GM04503 (cell line): ENCODE measurements at regions not wholly inside any gene's neighbourhood (a gene's known extent, or its start where the extent isn't known, plus 50 kb on each side); places are given as distances from the start of the nearest gene placed in this dataset.
A peak's percentile ranks its signal among the peaks of the same experiment; 100 is the strongest.
"Not testable (repeated sequence)": the region's sequence is repeated elsewhere in the genome, so short reads cannot be mapped to it uniquely, and the experiment has no call there.

Experiments
- DNase-seq: peaks from one replicate; pipeline ENCODE4 v3.0.0-alpha.2; 2012; ENCODE audit warnings: low read depth

DNA sequence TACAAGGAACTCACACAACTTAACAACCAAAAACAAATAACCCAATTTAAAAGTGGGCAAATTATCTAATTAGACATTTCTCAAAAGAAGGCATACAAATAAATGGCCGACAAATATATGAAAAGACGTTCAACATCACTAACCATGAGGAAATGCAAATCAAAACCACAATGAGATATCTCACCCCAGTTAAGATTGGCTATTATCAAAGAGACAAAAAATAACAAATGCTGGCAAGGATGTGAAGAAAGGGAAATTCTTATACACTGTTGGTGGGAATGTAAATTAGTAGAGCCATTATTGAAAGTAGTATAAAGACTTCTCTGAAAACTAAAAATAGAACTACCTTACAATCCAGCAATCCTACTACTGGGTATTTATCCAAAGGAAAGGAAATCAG is 96.7 kb upstream of the SIRPG start:
- no peak for DNase-seq

DNA sequence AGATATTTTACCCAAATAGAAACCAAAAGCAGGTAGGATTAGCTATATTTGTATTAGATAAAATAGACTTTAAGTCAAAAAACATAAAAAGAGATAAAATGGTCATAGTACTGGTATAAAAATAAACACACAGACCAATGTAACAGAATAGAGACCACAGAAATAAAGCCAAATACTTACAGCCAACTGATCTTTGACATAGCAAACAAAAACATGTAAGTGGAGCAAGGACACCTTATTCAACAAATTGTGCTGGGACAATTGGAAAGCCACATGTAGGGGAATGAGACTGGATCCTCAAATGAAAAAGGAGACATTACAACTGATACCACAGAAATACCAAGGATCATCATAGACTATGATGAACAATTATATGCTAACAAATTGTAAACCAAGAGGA is 94.5 kb upstream of the SIRPG start:
- no peak for DNase-seq

DNA sequence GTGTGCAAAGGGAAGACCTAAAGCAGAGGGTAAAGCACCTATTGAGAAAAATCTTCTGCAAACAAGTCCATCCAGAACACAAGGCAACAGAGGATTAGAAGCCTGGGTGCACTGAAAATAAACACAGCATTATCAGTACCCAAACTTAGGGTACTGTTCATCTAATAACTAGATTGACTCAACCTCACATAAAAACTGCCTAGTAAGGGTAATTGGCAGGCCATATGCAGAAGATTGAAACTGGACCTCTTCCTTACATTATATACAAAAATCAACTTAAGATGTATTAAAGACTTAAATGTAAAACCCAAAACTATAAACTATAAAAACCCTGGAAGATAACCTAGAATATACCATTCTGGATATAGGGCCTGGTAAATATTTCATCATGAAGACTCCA is 91.2 kb upstream of the SIRPG start:
- no peak for DNase-seq

GRCh38 chr20:1747953-1748577 is 90.5 kb upstream of the SIRPG start:
- no peak for DNase-seq

DNA sequence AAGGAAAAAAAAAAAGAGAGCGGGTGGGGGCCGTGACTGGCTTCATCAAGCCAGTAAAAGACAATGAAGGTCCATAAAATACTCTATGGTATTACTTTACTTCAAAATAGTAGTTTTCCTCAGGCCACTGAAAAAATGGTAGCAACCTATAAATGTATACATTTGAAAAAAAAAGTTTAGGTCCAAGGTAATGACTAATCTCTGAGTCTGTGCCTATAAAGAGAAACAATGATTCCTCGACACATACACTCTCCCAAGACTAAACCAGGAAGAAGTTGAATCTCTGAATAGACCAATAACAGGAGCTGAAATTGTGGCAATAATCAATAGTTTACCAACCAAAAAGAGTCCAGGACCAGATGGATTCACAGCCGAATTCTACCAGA is 84.5 kb upstream of the SIRPG start:
- DNase-seq: not testable (repeated sequence)

GRCh38 chr20:1741309-1742048 is 83.9 kb upstream of the SIRPG start:
- no peak for DNase-seq

- no peak for DNase-seq
Observed at GRCh38 chr20:1737134-1737533, 79.6 kb upstream of the SIRPG start.

- DNase-seq: no peak
Observed at GRCh38 chr20:1735417-1736089, 78.0 kb upstream of the SIRPG start.

DNA sequence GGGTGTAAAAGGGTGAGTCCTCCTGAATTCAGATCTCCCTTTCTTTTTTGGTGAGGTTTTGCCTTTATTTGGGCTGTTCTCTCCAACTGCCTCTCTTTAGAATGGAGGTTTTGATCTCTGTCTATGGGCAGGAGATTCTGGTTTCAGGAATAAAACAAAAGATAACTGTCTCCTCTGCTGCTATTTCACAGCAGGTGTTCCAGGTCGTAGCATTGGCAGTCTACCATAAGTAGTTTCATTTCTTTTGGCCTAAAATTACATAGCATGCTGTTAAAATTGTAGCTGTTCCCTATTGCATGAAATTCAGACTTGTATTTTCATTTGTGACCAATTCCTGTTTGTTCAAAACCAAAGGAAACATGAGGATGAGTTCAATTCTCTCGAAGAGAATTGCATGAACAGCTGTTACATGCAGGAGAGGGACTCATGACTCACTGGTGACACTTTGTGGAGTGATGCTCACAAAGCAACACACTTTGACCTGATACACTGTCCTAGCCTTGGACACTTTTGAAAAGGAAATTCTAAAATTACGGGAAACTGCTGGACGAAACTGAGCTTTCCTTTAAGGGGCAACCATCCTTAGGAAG is 76.8 kb upstream of the SIRPG start:
- peak; percentile 11 for DNase-seq

GRCh38 chr20:1731828-1732375 is 74.3 kb upstream of the SIRPG start:
- not testable (repeated sequence) for DNase-seq

DNA sequence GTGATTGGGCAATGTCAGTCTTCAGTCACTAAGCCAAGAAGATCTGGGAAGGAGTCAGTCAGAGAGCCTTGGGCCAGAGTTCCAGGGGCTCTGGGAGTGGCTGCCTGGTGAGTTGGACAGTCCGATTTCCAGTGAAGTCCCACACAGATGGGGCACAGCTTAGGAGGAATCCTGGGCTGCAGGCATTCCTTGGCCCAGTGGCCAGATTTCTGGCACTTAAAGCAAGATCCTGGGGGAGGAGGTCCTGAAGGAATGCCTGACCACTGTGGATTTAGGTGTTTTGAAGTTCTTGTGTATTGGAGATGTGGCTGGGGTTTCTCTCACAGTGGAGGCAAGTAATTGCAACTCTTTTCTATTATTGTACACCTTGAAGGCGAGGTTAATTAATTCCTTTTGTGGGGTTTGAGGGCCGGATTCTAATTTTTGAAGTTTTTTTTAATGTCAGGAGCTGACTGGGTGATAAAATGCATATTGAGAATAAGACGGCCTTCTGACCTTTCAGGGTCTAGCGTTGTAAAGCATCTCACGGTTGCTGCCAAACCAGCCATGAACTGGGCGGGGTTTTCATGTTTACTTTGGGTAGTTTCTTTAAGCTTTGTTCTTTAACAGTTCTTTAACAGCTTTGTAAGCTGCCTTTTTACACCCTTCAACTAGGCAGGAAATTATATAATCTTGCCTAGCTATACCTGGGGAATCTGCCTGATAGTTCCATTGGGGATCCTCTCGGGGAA is 73.6 kb upstream of the SIRPG start:
- not testable (repeated sequence) for DNase-seq

GRCh38 chr20:1727303-1727702 is 69.7 kb upstream of the SIRPG start:
- not testable (repeated sequence) for DNase-seq

DNA sequence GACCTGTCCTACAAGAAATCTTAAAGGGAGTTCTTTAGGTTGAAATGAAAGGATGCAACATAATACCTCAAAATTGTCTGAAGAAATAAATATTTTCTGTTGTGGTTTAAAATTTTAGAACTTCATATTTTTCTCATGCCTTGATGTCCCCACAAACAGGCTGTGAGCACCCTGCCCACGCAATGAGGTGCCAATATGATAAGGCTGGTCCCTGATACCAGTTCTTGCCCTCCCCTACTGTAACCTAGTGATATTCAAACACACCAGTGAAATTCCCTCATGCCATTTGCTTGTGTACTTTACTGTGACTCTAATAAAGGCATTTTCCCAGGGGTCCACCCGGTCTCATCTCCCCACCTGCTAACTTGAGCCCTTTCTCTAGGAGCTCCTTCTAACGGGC is 67.3 kb upstream of the SIRPG start:
- DNase-seq: no peak

DNA sequence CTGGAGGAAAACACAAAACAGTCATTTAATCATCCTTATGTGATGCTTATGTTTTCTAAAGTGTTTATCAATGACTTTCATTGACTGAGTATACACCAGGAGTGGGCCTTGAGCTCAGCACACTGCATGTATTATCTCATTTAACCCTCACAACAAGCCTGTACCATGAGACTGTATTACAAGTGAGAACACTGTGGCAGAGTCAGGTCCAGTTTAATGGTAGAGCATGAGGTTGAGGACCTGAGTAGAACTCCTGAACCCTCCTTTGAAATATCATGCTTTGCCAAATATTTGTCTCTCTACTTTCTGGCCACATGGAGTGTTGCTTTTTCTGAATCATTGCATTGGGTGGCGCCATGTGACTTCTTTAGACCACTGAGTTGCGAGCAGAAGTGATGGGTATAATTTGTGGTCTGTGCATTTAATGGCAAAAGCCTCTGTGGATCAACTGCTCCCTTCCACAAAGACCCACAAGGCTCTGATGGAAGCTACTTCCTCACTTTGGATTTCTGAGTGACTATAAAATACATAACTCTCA is 65.0 kb upstream of the SIRPG start:
- DNase-seq: no peak

- no peak for DNase-seq
Observed at GRCh38 chr20:1721687-1722512, 64.3 kb upstream of the SIRPG start.

- no peak for DNase-seq
Observed at GRCh38 chr20:1720845-1721475, 63.4 kb upstream of the SIRPG start.

GRCh38 chr20:1720226-1720625 is 62.6 kb upstream of the SIRPG start:
- DNase-seq: no peak

DNA sequence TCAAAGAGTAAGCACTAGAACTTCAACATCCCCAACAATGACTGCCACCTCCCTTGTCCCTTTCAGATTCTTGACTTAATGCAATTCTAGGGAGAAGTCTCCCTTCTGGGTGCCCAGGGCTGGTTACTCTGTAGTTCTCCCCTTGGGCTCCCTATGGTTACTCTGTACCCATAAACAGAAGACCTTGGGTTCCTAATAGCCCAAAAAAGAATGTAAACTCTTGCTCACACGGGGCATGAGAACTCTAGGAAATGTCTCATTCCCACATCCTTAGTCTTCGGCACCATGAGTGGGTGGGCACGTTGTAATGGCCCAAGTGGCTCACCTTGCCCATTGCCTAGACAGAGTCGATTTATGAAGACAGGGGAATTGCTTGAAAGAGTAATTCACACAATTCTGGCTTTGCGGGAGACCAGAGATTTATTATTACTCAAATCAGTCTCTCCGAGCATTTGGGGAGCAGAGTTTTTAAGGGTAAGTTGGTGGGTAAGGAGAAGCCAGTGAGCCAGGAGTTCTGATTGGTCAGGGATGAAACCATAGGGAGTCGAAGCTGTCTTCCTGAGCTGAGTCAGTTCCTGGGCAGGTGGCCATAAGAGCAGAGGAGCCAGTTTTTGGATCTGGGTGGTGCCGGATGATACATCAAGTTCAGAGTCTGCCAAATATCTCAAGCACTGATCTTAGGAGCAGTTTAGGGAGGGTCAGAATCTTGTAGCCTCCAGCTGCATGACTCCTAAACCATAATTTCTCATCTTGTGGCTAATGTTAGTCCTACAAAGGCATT is 61.2 kb upstream of the SIRPG start:
- DNase-seq: peak; percentile 96
